Endodermal cell (in vitro differentiated cells): ENCODE measurements at regions not wholly inside any gene's neighbourhood (a gene's known extent, or its start where the extent isn't known, plus 50 kb on each side); places are given as distances from the start of the nearest gene placed in this dataset.
A peak's percentile ranks its signal among the peaks of the same experiment; 100 is the strongest.

Source experiments
- DNase-seq: peaks from one replicate; pipeline ENCODE4 v3.0.0-alpha.2; 2017
- H3K27ac ChIP-seq: 2 replicates; pipeline ENCODE4 v1.5.1; 2013; ENCODE audit warnings: mild to moderate bottlenecking, low read depth, low read length, moderate library complexity
- H3K27me3 ChIP-seq: 2 replicates; pipeline ENCODE4 v1.6.1; 2013; ENCODE audit warnings: mild to moderate bottlenecking, low read length, moderate library complexity; ENCODE audit not compliant: insufficient read depth, control insufficient read depth, poor library complexity, severe bottlenecking
- H3K36me3 ChIP-seq: 2 replicates; pipeline ENCODE4 v1.7.0; 2013; ENCODE audit warnings: mild to moderate bottlenecking, low read length, moderate library complexity; ENCODE audit not compliant: control insufficient read depth, insufficient read depth
- H3K4me1 ChIP-seq: one replicate; pipeline ENCODE4 v1.7.0; 2013; ENCODE audit warnings: low read length; ENCODE audit not compliant: control insufficient read depth, insufficient read depth
- H3K4me3 ChIP-seq: 2 replicates; pipeline ENCODE4 v1.5.1; 2013; ENCODE audit warnings: mild to moderate bottlenecking, low read length, moderate library complexity
- H3K9ac ChIP-seq: 2 replicates; pipeline ENCODE4 v1.6.1; 2013; ENCODE audit warnings: mild to moderate bottlenecking, low read length, moderate library complexity; ENCODE audit not compliant: poor library complexity, severe bottlenecking; ENCODE audit errors: extremely low read depth
- H3K9me3 ChIP-seq: 2 replicates; pipeline ENCODE4 v1.6.1; 2013; ENCODE audit warnings: mild to moderate bottlenecking, low read length, moderate library complexity; ENCODE audit not compliant: control insufficient read depth
- H3K27ac Mint-ChIP-seq: 2 replicates; pipeline ENCODE4 v1.8.0; 2020; ENCODE audit warnings: mixed read lengths
- H3K27me3 Mint-ChIP-seq: 2 replicates; pipeline ENCODE4 v1.8.0; 2021; ENCODE audit warnings: mild to moderate bottlenecking, mixed read lengths; ENCODE audit not compliant: insufficient read depth
- H3K36me3 Mint-ChIP-seq: 2 replicates; pipeline ENCODE4 v1.8.0; 2020; ENCODE audit warnings: low read depth, mixed read lengths
- H3K4me1 Mint-ChIP-seq: 2 replicates; pipeline ENCODE4 v1.8.0; 2020; ENCODE audit warnings: mixed read lengths
- H3K4me3 Mint-ChIP-seq: 2 replicates; pipeline ENCODE4 v1.8.0; 2020; ENCODE audit warnings: mild to moderate bottlenecking, moderate library complexity, mixed read lengths
- H3K9me3 Mint-ChIP-seq: 2 replicates; pipeline ENCODE4 v1.8.0; 2020; ENCODE audit warnings: mild to moderate bottlenecking, mixed read lengths
- WGBS, 2 experiments: methylation state at CpG; one replicate each; pipeline versions ENCODE4 v1.1.5 to v1.1.7; 2013; ENCODE audit warnings: missing lambda C conversion rate in 2 of 2, mixed read lengths in 1 of 2; ENCODE audit not compliant: insufficient coverage in 1 of 2, insufficient read length in 1 of 2; 5-methylcytosine and 5-hydroxymethylcytosine counted together
- TF ChIP-seq, protein P1 (sequence below): fragments of 200-600 bp; sonication (generic); conservative IDR thresholded peaks from 2 replicates; pipeline ENCODE4 v1.5.0; 2021; ENCODE audit warnings: antibody characterized with exemption, mild to moderate bottlenecking

DNA sequence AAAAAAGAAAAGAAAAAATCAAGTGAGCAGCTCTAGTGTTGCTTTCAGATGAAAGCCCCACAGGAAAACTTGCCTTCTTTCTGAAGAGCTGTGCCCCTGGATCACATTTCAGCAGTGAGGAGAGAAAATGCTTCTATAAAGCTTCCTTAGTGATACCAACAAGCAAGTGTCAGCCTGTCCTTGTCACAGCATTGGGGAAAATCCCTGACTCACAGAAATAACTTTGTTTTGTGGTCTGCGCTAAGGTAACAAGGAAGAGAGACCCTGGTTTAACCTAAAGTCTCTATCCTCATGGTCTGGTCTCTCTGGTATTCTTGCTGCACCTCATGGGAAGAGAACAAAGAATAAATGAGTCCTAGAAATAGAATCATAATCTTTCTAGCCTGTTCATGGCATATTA lies 885.2 kb upstream of the SORCS1 start:
- H3K27ac ChIP-seq, result no peak overlapping the region
- H3K27me3 Mint-ChIP-seq, result no peaks in the 10 kb centered on the region
- H3K27ac Mint-ChIP-seq, result no peak overlapping the region
- H3K4me3 Mint-ChIP-seq, result no peak overlapping the region
- no peaks in the 10 kb centered on the region for H3K36me3 ChIP-seq
- H3K9me3 Mint-ChIP-seq, result peaks cover 4% of the 10 kb centered on the region
- 75 to 89% methylated on average over 1 of the region's 1 CpG for WGBS, 2 experiments
- no peaks in the 10 kb centered on the region for H3K27me3 ChIP-seq
- H3K9ac ChIP-seq, result no peak overlapping the region
- no peaks in the 10 kb centered on the region for H3K9me3 ChIP-seq
- no peak for DNase-seq
- no peaks in the 10 kb centered on the region for H3K36me3 Mint-ChIP-seq
- no peaks in the 10 kb centered on the region for H3K4me1 ChIP-seq
- no peak overlapping the region for H3K4me3 ChIP-seq
- no peaks in the 10 kb centered on the region for H3K4me1 Mint-ChIP-seq
- TF ChIP-seq, protein P1, sequence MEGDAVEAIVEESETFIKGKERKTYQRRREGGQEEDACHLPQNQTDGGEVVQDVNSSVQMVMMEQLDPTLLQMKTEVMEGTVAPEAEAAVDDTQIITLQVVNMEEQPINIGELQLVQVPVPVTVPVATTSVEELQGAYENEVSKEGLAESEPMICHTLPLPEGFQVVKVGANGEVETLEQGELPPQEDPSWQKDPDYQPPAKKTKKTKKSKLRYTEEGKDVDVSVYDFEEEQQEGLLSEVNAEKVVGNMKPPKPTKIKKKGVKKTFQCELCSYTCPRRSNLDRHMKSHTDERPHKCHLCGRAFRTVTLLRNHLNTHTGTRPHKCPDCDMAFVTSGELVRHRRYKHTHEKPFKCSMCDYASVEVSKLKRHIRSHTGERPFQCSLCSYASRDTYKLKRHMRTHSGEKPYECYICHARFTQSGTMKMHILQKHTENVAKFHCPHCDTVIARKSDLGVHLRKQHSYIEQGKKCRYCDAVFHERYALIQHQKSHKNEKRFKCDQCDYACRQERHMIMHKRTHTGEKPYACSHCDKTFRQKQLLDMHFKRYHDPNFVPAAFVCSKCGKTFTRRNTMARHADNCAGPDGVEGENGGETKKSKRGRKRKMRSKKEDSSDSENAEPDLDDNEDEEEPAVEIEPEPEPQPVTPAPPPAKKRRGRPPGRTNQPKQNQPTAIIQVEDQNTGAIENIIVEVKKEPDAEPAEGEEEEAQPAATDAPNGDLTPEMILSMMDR, result no peak

GRCh38 chr10:108048898-108049297 lies 884.4 kb upstream of the SORCS1 start:
- DNase-seq, result no peak
- Mint-ChIP-seq H3K27ac (no peak overlapping the region), H3K4me1 (no peaks in the 10 kb centered on the region), H3K4me3 (no peak overlapping the region), H3K9me3 (peaks cover 4% of the 10 kb centered on the region), H3K27me3 (no peaks in the 10 kb centered on the region), H3K36me3 (no peaks in the 10 kb centered on the region)
- Histone ChIP-seq H3K4me3 (no peak overlapping the region), H3K9ac (no peak overlapping the region), H3K9me3 (no peaks in the 10 kb centered on the region), H3K27ac (no peak overlapping the region), H3K4me1 (no peaks in the 10 kb centered on the region), H3K27me3 (no peaks in the 10 kb centered on the region), H3K36me3 (no peaks in the 10 kb centered on the region)
- WGBS, 2 experiments, result 93 to 94% methylated on average over 2 of the region's 2 CpGs
- TF ChIP-seq, protein P1, result no peak

DNA sequence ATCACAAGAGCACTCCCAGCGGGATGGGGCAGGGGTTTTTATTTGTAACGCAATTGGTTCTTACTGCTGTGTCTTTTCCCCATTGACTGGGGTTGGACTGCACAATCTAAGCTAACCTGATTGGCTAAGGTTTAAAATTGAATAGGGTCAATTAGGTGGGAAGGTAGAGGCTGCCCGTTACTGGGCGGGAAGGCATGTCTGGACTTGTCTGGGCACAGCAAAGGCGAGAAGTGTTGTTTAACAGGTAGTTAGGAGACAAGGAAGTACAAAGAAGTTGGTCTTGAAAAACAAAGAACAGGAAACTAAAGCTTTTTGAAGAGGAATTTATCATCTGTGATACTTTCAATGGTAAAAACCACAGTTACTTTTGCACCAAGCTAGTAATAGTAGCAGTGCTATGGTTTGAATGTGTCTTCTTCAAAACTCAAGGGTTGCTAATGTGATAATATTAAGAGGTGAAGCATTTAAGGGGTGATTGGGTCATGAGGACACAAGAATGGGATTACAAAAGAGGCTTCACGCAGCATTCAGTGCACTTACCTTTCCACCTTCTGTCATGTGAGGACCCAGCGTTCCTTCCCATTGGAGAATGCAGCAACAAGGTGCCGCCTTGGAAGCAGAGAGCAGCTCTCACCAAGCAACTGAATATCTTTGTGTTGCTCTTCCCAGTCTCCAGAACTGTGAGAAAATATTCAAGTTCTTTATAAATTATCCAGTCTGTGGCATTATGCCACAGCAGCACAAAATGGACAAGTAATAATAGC lies 875.5 kb upstream of the SORCS1 start:
- Histone ChIP-seq H3K4me3 (no peak overlapping the region), H3K9ac (no peak overlapping the region), H3K9me3 (peaks cover 7% of the 10 kb centered on the region), H3K27ac (no peak overlapping the region), H3K4me1 (no peaks in the 10 kb centered on the region), H3K27me3 (no peaks in the 10 kb centered on the region), H3K36me3 (no peaks in the 10 kb centered on the region)
- Mint-ChIP-seq H3K4me3 (no peak overlapping the region), H3K27me3 (no peaks in the 10 kb centered on the region), H3K36me3 (no peaks in the 10 kb centered on the region), H3K27ac (no peak overlapping the region), H3K4me1 (peaks cover 10% of the 10 kb centered on the region), H3K9me3 (peaks cover 4% of the 10 kb centered on the region)
- 93 to 97% methylated on average over 7 to 8 of the region's 8 CpGs for WGBS, 2 experiments
- TF ChIP-seq, protein P1, result no peak
- peak; percentile 73 for DNase-seq
